PC-3 (cell line): ENCODE measurements at regions not wholly inside any gene's neighbourhood (a gene's known extent, or its start where the extent isn't known, plus 50 kb on each side); places are given as distances from the start of the nearest gene placed in this dataset.
"Not testable (repeated sequence)": the region's sequence is repeated elsewhere in the genome, so short reads cannot be mapped to it uniquely, and the experiment has no call there.

ENCODE experiments used
- ATAC-seq: fragments of 200-7000 bp; cut with Tn5 transposase; 2 replicates; pipeline ENCODE4 v1.9.1; 2020; ENCODE audit warnings: mild to moderate bottlenecking, moderate library complexity
- BruUV-seq: library from RNA; stranded (reverse); fragments of 400-500 nt; replicated peaks from 2 replicates; lab custom pipeline; 2021; lab: Mats Ljungman, UMichigan
- CTCF ChIA-PET: fragments of 300-600 bp; sonication (Branson Sonifier 250); formaldehyde crosslinking; loops from one replicate; lab custom pipeline; 2022; ENCODE audit warnings: antibody characterized with exemption; lab: Charles Lee
- POLR2A ChIA-PET: fragments of 300-600 bp; sonication (Branson Sonifier 250); formaldehyde crosslinking; loops from one replicate; lab custom pipeline; 2022; ENCODE audit warnings: antibody characterized with exemption; ENCODE audit not compliant: unreplicated experiment; lab: Charles Lee
- DNase-seq: peaks from one replicate; pipeline ENCODE4 v3.0.0-alpha.2; 2015
- H2AFZ ChIP-seq: fragments of 300-600 bp; sonication (generic); 2 replicates; pipeline ENCODE4 v1.6.0; 2016; ENCODE audit warnings: antibody characterized with exemption, low read length
- H3F3A ChIP-seq: fragments of 300-600 bp; sonication (generic); one replicate; pipeline ENCODE4 v1.6.0; 2017; ENCODE audit warnings: antibody characterized with exemption, low read length, control low read depth, mild to moderate bottlenecking; ENCODE audit not compliant: unreplicated experiment
- H3K27ac ChIP-seq: fragments of 300-600 bp; sonication (generic); 2 replicates; pipeline ENCODE4 v1.5.1; 2016; ENCODE audit warnings: mild to moderate bottlenecking, low read length
- H3K27me3 ChIP-seq: fragments of 300-600 bp; sonication (generic); 2 replicates; pipeline ENCODE4 v1.6.1; 2016; ENCODE audit warnings: low read length, mixed read lengths
- H3K36me3 ChIP-seq: fragments of 300-600 bp; sonication (generic); 2 replicates; pipeline ENCODE4 v1.6.1; 2016; ENCODE audit warnings: low read depth, mixed run types, low read length, mixed read lengths
- H3K4me1 ChIP-seq: fragments of 300-600 bp; sonication (generic); 2 replicates; pipeline ENCODE4 v1.5.1; 2016; ENCODE audit warnings: low read length; ENCODE audit not compliant: insufficient read depth
- H3K4me2 ChIP-seq: fragments of 300-600 bp; sonication (generic); 2 replicates; pipeline ENCODE4 v1.6.0; 2016; ENCODE audit warnings: low read length
- H3K4me3 ChIP-seq: fragments of 300-600 bp; sonication (generic); 2 replicates; pipeline ENCODE4 v1.5.1; 2016; ENCODE audit warnings: mild to moderate bottlenecking, low read length, mixed read lengths
- H3K79me2 ChIP-seq: fragments of 300-600 bp; sonication (generic); 2 replicates; pipeline ENCODE4 v1.6.1; 2017; ENCODE audit warnings: low read length, mixed read lengths
- H3K9ac ChIP-seq: fragments of 300-600 bp; sonication (generic); 2 replicates; pipeline ENCODE4 v1.6.0; 2016; ENCODE audit warnings: mild to moderate bottlenecking, low read length
- H3K9me2 ChIP-seq: fragments of 300-600 bp; sonication (generic); replicated peaks from 2 replicates; pipeline ENCODE4 v1.6.1; 2016; ENCODE audit warnings: mixed run types, low read length, mixed read lengths
- H3K9me3 ChIP-seq: fragments of 300-600 bp; sonication (generic); 2 replicates; pipeline ENCODE4 v1.6.1; 2016; ENCODE audit warnings: low read length, mixed read lengths
- H4K20me1 ChIP-seq: fragments of 300-600 bp; sonication (generic); 2 replicates; pipeline ENCODE4 v1.6.1; 2016; ENCODE audit warnings: low read length, mixed read lengths
- CTCF ChIP-seq: fragments of 300-600 bp; sonication (generic); conservative IDR thresholded peaks from 2 replicates; pipeline ENCODE4 v1.5.1; 2017; ENCODE audit warnings: antibody characterized with exemption, low read depth, mild to moderate bottlenecking, low read length
- EZH2 ChIP-seq: fragments of 300-600 bp; sonication (generic); IDR thresholded peaks from one replicate; pipeline ENCODE4 v1.6.1; 2017; ENCODE audit warnings: antibody characterized with exemption, mild to moderate bottlenecking, low read length; ENCODE audit not compliant: unreplicated experiment
- EZH2phosphoT487 ChIP-seq: fragments of 300-600 bp; sonication (generic); IDR thresholded peaks from 2 replicates; pipeline ENCODE4 v1.6.1; 2018; ENCODE audit warnings: mild to moderate bottlenecking, antibody characterized with exemption, low read length, borderline replicate concordance
- intact Hi-C: fragments of 100-400 bp; cut with micrococcal nuclease; formaldehyde crosslinking; loops from 2 replicates; pipeline ENCODE4 v1.9.0; 2023

- H3K4me2 ChIP-seq, H3K4me3 ChIP-seq, H3K9me3 ChIP-seq, H3K27ac ChIP-seq, DNase-seq, CTCF ChIA-PET, H3K27me3 ChIP-seq, BruUV-seq, H3K79me2 ChIP-seq, H3K9ac ChIP-seq, H4K20me1 ChIP-seq, H3K4me1 ChIP-seq, POLR2A ChIA-PET, ATAC-seq, H3K36me3 ChIP-seq, H3F3A ChIP-seq, H3K9me2 ChIP-seq, H2AFZ ChIP-seq: not testable (repeated sequence)
- intact Hi-C loops = loop anchor here (2.0 kb wide), 1 partner anchor 109 kb away; no protein-coding TSS in a partner anchor
Observed at GRCh38 chr4:127478271-127478670, 154.5 kb upstream of the INTU start.

DNA sequence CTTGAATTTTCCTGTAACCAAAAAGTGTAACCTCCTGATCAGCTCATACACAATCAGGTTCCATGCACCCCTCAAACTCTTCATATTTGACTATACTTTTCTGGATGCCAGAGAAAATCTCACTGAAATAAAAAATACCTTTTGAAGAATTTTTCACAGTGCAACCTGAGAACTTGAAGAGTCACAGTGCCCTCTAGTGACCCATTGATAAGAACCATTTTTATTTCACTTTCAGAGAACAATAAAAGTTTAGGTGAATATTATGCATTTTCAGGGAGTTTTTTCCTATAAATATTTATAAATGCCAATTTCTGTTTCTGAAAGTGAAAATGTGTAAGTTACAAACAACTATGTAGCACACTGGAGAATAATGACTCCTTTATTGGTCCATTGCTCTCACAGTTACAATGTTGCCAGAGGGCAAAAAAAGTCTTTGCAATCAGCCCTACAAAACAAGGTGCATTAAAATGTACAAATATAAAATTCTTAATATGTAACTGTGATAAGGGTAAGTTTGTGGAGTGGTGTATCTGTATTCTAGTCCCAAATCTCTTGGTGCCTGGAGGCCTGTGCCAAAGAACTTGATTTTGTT is 153.6 kb upstream of the INTU start:
- H4K20me1 ChIP-seq = no peaks in the 10 kb centered on the region
- peak; percentile 40 for DNase-seq
- intact Hi-C loops = loop anchor here (2.0 kb wide), 1 partner anchor 108 kb away; no protein-coding TSS in a partner anchor

DNA sequence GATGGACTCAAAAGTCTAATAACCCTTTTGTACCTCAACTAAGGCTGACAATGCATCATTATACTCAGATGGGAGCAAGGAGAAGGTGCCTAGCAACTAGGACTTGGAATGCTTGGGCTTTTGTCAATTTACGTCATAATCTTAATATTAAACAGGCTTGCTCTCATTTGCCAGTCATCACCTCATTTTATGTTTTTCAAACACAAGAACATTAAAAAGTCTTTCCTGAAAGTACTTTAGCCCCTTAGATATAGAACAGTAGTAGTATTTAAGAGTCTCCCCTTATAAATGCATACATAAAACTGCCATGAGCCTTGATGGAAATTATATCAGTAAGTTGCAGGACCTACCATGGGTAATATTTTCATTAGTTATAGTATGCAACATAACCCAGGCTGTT is 150.7 kb upstream of the INTU start:
- intact Hi-C loops = loop anchor here (5.0 to 10.0 kb wide), 2 partner anchors 295 to 857 kb away; no protein-coding TSS in a partner anchor

More for the DNA sequence above, 153.6 kb upstream of the INTU start:
- no peak overlapping the region for H2AFZ ChIP-seq
- no TSS peak for BruUV-seq
- H3K4me2 ChIP-seq = no peak overlapping the region
- H3K27me3 ChIP-seq = no peaks in the 10 kb centered on the region
- CTCF ChIA-PET = no interaction called here
- no peaks in the 10 kb centered on the region for H3K79me2 ChIP-seq
- H3K36me3 ChIP-seq = no peaks in the 10 kb centered on the region
- no peaks in the 10 kb centered on the region for H3F3A ChIP-seq
- H3K9me3 ChIP-seq = no peaks in the 10 kb centered on the region
- POLR2A ChIA-PET = no interaction called here
- no peak overlapping the region for H3K4me3 ChIP-seq
- H3K9me2 ChIP-seq = no peaks in the 10 kb centered on the region
- ATAC-seq = no peak
- no peaks in the 10 kb centered on the region for H3K4me1 ChIP-seq
- no peak overlapping the region for H3K27ac ChIP-seq
- H3K9ac ChIP-seq = no peak overlapping the region
- TF ChIP-seq EZH2 (no peak), CTCF (peak; percentile 71)

More for the DNA sequence above, 150.7 kb upstream of the INTU start:
- DNase-seq = no peak
- Histone ChIP-seq H3K27me3 (no peaks in the 10 kb centered on the region), H4K20me1 (no peaks in the 10 kb centered on the region), H3K4me3 (no peak overlapping the region), H3K27ac (no peak overlapping the region), H3K4me2 (no peak overlapping the region), H3K9ac (no peak overlapping the region), H3K4me1 (no peaks in the 10 kb centered on the region), H3K9me2 (no peaks in the 10 kb centered on the region), H3F3A (no peaks in the 10 kb centered on the region), H3K9me3 (no peaks in the 10 kb centered on the region), H3K36me3 (no peaks in the 10 kb centered on the region), H2AFZ (no peak overlapping the region), H3K79me2 (no peaks in the 10 kb centered on the region)
- POLR2A ChIA-PET = no interaction called here
- no peak for ATAC-seq
- BruUV-seq = no TSS peak
- CTCF ChIA-PET = no interaction called here
- TF ChIP-seq EZH2phosphoT487 (no peak), CTCF (no peak), EZH2 (no peak)
